ENCODE measurements at regions not wholly inside any gene's neighbourhood (a gene's known extent, or its start where the extent isn't known, plus 50 kb on each side); places are given as distances from the start of the nearest gene placed in this dataset.

DNA sequence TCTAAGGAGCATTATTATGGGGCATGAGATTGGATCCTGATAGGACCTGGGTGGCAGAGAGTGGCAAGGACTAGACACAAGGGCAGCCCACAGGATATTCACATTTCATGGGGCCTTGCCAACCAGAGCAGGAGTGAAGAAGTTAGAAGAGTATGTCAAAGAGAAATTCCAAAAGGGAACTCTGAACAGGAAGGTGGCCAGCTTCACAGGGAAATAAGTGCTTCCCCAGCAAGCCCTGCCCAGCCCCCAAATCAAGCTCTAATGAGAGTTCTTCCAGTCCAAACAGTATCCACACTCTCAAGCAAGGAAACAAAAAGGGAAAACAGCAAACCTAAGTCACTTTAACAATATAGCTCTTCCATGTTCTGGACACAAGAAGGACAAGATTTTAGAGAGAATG is 130.2 kb upstream of the COL8A1 start:
- intact Hi-C loops (cut with DNase I; ENCODE audit: low total_unique reads) = no loop called here
- Histone ChIP-seq H3K36me3 (no peaks in the 10 kb centered on the region), H3K9me3 (no peaks in the 10 kb centered on the region), H3K4me1 (no peaks in the 10 kb centered on the region), H3K27me3 (no peaks in the 10 kb centered on the region), H3K4me3 (no peak overlapping the region), H3K27ac (no peak overlapping the region)
- TF ChIP-seq, protein P1, sequence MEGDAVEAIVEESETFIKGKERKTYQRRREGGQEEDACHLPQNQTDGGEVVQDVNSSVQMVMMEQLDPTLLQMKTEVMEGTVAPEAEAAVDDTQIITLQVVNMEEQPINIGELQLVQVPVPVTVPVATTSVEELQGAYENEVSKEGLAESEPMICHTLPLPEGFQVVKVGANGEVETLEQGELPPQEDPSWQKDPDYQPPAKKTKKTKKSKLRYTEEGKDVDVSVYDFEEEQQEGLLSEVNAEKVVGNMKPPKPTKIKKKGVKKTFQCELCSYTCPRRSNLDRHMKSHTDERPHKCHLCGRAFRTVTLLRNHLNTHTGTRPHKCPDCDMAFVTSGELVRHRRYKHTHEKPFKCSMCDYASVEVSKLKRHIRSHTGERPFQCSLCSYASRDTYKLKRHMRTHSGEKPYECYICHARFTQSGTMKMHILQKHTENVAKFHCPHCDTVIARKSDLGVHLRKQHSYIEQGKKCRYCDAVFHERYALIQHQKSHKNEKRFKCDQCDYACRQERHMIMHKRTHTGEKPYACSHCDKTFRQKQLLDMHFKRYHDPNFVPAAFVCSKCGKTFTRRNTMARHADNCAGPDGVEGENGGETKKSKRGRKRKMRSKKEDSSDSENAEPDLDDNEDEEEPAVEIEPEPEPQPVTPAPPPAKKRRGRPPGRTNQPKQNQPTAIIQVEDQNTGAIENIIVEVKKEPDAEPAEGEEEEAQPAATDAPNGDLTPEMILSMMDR (IDR thresholded peaks at IDR 0.05) = no peak
- TF ChIP-seq POLR2AphosphoS5 (IDR thresholded peaks at IDR 0.05) (no peak), POLR2A (IDR thresholded peaks at IDR 0.05) (no peak)
- no peak for DNase-seq (ENCODE audit: low spot score in 2 of 2)

DNA sequence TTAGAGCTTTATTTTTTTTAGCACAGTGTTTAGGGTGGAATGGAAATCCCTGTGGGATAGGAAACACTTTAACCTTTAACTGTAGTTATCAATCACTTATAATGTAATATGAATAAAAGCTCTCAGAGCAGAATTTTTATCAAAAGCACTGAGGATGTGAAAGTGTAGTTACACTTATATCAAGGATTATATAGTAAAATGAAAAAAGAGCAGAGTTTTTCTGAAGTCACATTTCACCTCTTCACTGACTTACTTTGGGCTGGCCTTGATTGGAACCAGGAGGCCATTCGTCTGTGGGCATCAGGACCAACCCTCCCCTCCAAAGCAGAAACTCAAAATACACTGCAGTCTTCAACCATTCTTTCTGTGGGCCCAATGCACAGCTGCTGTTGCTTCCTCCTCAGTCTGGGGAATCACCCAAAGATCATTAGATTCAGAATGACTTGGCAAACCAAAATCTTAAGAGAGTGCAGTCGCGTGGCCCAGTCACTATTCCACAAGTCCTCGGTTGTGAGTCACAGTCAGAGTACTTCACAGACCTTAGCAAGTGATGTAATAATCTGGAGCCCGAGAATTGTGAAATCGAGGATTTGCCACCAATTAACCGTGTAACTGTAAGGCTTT is 132.6 kb upstream of the COL8A1 start:
- no peak overlapping the region for H3K27ac ChIP-seq
- intact Hi-C loops (cut with DNase I; ENCODE audit: low total_unique reads) = no loop called here
- H3K36me3 ChIP-seq = no peaks in the 10 kb centered on the region
- H3K4me1 ChIP-seq = no peaks in the 10 kb centered on the region
- H3K9me3 ChIP-seq = no peaks in the 10 kb centered on the region
- no peaks in the 10 kb centered on the region for H3K27me3 ChIP-seq
- H3K4me3 ChIP-seq = no peak overlapping the region
- TF ChIP-seq POLR2A (IDR thresholded peaks at IDR 0.05) (no peak), POLR2AphosphoS5 (IDR thresholded peaks at IDR 0.05) (no peak)
- TF ChIP-seq, protein P1 (IDR thresholded peaks at IDR 0.05) = no peak
- DNase-seq (ENCODE audit: low spot score in 2 of 2) = no peak

DNA sequence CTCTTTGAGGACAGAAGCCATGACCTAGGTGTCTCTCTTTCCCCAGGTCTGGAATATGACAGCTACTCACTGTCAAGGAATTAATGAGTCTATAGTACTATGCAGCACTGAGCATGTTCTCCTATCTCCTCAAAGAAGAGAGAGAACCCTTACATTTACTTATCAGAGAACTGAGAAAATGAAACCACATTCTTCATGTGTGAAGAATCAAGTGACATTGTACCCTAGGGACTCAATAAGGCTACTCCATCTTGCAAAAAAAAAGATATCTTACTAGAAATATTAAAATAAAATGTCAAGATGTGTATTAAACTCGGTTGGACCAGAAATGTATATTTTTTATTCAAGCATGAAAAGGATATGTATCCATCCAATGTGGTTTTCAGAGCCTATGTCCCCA is 133.2 kb upstream of the COL8A1 start:
- TF ChIP-seq POLR2AphosphoS5 (IDR thresholded peaks at IDR 0.05) (no peak), POLR2A (IDR thresholded peaks at IDR 0.05) (no peak)
- TF ChIP-seq, protein P1 (IDR thresholded peaks at IDR 0.05) = no peak
- H3K27ac ChIP-seq = no peak overlapping the region
- intact Hi-C loops (cut with DNase I; ENCODE audit: low total_unique reads) = no loop called here
- H3K27me3 ChIP-seq = no peaks in the 10 kb centered on the region
- H3K4me3 ChIP-seq = no peak overlapping the region
- DNase-seq (ENCODE audit: low spot score in 2 of 2) = no peak
- no peaks in the 10 kb centered on the region for H3K36me3 ChIP-seq
- no peaks in the 10 kb centered on the region for H3K9me3 ChIP-seq
- no peaks in the 10 kb centered on the region for H3K4me1 ChIP-seq

DNA sequence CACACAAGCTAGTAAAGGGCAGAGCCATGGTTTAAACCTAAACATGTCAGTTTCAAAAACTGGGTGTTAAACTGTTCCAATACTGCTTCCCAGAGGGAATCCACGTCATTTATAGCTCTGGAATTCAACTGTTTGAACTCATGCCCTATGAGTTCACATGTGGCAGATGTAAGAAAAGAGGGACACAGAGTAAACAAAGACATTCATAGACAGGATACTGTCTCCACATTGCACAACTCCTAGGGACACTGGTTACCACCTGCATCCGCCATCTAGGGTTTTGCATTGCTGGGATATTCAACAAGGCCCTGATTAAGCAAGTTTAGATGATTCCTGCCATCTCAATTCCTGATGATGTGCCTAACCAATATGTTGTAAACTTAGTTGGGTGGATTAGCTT is 134.1 kb upstream of the COL8A1 start:
- TF ChIP-seq POLR2A (IDR thresholded peaks at IDR 0.05) (no peak), POLR2AphosphoS5 (IDR thresholded peaks at IDR 0.05) (no peak)
- TF ChIP-seq, protein P1 (IDR thresholded peaks at IDR 0.05) = no peak
- no peaks in the 10 kb centered on the region for H3K9me3 ChIP-seq
- intact Hi-C loops (cut with DNase I; ENCODE audit: low total_unique reads) = no loop called here
- no peaks in the 10 kb centered on the region for H3K27me3 ChIP-seq
- H3K27ac ChIP-seq = peak overlapping the region in 1 of 2 donors; percentile 8
- no peaks in the 10 kb centered on the region for H3K4me1 ChIP-seq
- DNase-seq (ENCODE audit: low spot score in 2 of 2) = no peak
- no peak overlapping the region for H3K4me3 ChIP-seq
- no peaks in the 10 kb centered on the region for H3K36me3 ChIP-seq

DNA sequence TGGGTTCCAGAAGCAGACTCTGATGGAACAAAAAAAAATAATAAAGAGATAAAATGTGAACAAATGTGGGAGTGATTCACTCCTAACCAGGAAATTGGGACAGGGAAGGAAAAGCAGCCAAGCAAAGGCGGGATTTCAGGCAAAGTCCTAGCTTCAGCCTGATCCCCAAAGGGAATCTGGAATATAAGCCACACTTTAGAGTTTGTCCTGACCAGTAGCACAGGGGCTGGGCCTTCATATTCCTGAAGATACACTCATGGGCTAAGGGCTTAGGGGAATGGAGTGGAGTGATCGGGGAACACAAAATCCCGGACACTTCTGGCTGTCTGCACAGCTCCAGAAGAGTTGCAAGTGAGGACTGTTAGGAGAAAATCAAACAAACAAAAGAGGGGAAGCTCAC is 135.0 kb upstream of the COL8A1 start:
- intact Hi-C loops (cut with DNase I; ENCODE audit: low total_unique reads) = no loop called here
- Histone ChIP-seq H3K4me3 (no peak overlapping the region), H3K4me1 (no peaks in the 10 kb centered on the region), H3K36me3 (no peaks in the 10 kb centered on the region), H3K9me3 (no peaks in the 10 kb centered on the region), H3K27me3 (no peaks in the 10 kb centered on the region), H3K27ac (no peak overlapping the region)
- DNase-seq (ENCODE audit: low spot score in 2 of 2) = no peak
- TF ChIP-seq, protein P1 (IDR thresholded peaks at IDR 0.05) = no peak
- TF ChIP-seq POLR2AphosphoS5 (IDR thresholded peaks at IDR 0.05) = no peak
- TF ChIP-seq POLR2A (IDR thresholded peaks at IDR 0.05) = no peak
